Upper lobe of left lung (tissue), 6 donors: ENCODE measurements at regions not wholly inside any gene's neighbourhood (a gene's known extent, or its start where the extent isn't known, plus 50 kb on each side); places are given as distances from the start of the nearest gene placed in this dataset.

Source experiments
- ATAC-seq, 2 donors: fragments of 200-7000 bp; cut with Tn5 transposase; one replicate each; pipeline ENCODE4 v1.9.1; 2022; ENCODE audit warnings: mild to moderate bottlenecking in 2 of 2, moderate library complexity in 2 of 2; ENCODE audit not compliant: low FRiP score in 2 of 2
- DNase-seq, 2 donors: peaks; one replicate each; pipeline ENCODE4 v3.0.0-alpha.2; 2019 to 2020
- H3K27ac ChIP-seq, 4 donors: fragments of 200-600 bp; sonication (generic); one replicate each; pipeline ENCODE4 v1.5.1; 2016 to 2019
- H3K27me3 ChIP-seq, 4 donors: fragments of 200-600 bp; sonication (generic); one replicate each; pipeline ENCODE4 v1.5.1; 2017 to 2019
- H3K36me3 ChIP-seq, 4 donors: fragments of 200-600 bp; sonication (generic); one replicate each; pipeline ENCODE4 v1.5.1; 2016 to 2019
- H3K4me1 ChIP-seq, 4 donors: fragments of 200-600 bp; sonication (generic); one replicate each; pipeline ENCODE4 v1.5.1; 2018 to 2019
- H3K4me3 ChIP-seq, 4 donors: fragments of 200-600 bp; sonication (generic); one replicate each; pipeline ENCODE4 v1.5.1; 2017 to 2019; ENCODE audit warnings: mild to moderate bottlenecking in 2 of 4, moderate library complexity in 1 of 4
- H3K9me3 ChIP-seq, 4 donors: fragments of 200-600 bp; sonication (generic); one replicate each; pipeline ENCODE4 v1.5.1; 2018 to 2019
- EP300 ChIP-seq, 4 donors: sonication (generic); formaldehyde crosslinking; IDR thresholded peaks; one replicate each; pipeline ENCODE4 v1.5.1; 2017; ENCODE audit warnings: antibody characterized with exemption in 4 of 4, control low read depth in 2 of 4
- POLR2A ChIP-seq, 4 donors: fragments of 450-650 bp; IDR thresholded peaks; one replicate each; pipeline ENCODE4 v1.5.1; 2016 to 2017; ENCODE audit warnings: antibody characterized with exemption in 4 of 4, mild to moderate bottlenecking in 2 of 4
- POLR2AphosphoS5 ChIP-seq, 2 donors: sonication (generic); formaldehyde crosslinking; IDR thresholded peaks; one replicate each; pipeline ENCODE4 v1.5.1; 2017; ENCODE audit warnings: antibody characterized with exemption in 2 of 2
- WGBS, 2 donors: methylation state at CpG; one replicate each; pipeline ENCODE4 v1.1.5; 2017 to 2018; 5-methylcytosine and 5-hydroxymethylcytosine counted together
- TF ChIP-seq, protein P1 (sequence below), 6 experiments: fragments of 450-650 bp in 4 of 6; fragments of 200-600 bp in 2 of 6; sonication (generic) in 2 of 6; IDR thresholded peaks; one replicate each; pipeline ENCODE4 v1.5.1; 2016 to 2019; ENCODE audit warnings: antibody characterized with exemption in 6 of 6
- donor health status: DM: no; HTN: no; CAD: no; lungs with moderate emphysema.
- donor health status: DM: no; HTN: yes; CAD: no; lungs with severe emphysema.

DNA sequence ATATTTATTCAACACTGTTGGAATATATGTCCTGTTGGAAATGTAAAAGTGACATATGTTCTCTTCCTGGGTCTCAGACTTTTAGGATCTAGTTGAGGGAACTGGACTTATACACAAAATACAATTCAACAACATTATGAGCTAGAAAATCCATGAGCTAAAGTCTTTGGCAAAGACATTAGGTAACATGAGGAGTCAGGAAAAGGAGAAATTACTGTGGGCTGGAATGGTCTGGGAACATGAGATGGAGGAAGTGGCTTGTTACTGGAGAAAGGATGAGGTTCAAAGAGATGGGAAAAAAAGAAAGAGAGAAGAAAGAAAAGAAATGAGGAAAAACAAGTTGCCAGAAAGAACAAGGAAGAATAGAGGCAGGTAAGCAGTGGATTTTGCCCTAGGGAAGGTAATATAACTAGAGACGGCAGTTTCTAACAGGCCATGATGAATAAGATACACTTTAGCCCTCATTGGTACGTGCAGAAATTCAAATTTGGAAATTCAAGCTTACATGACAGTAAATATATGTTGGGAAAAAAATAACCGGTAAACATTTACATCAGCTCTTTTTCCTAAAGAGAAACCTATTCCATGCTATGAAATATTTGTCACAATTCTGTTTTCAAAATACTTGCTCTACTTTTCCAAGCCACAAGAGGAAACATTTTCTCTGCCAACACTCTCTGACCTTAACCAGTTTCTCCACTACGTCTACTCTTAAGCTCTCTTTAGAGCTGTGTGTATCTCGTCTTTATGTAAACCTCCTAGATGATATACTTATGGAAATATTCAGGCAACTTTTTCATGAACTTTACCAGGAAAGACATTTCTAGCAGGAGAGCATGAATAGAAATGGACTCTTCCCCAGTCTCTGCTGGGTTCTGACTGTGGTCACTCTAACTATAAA, 268.8 kb upstream of the BTG1 start:
- H3K9me3 ChIP-seq = no peaks in the 10 kb centered on the region
- H3K4me1 ChIP-seq = no peaks in the 10 kb centered on the region
- no peak overlapping the region for H3K27ac ChIP-seq
- H3K4me3 ChIP-seq = no peak overlapping the region
- no peaks in the 10 kb centered on the region for H3K27me3 ChIP-seq
- ATAC-seq (no peak), DNase-seq (no peak)
- WGBS, 2 donors = 71 to 75% methylated on average over 5 of the region's 5 CpGs
- H3K36me3 ChIP-seq = no peaks in the 10 kb centered on the region
- TF ChIP-seq POLR2AphosphoS5 (IDR thresholded peaks at IDR 0.05) (no peak), EP300 (IDR thresholded peaks at IDR 0.05) (no peak), POLR2A (IDR thresholded peaks at IDR 0.05) (no peak)
- TF ChIP-seq, protein P1, sequence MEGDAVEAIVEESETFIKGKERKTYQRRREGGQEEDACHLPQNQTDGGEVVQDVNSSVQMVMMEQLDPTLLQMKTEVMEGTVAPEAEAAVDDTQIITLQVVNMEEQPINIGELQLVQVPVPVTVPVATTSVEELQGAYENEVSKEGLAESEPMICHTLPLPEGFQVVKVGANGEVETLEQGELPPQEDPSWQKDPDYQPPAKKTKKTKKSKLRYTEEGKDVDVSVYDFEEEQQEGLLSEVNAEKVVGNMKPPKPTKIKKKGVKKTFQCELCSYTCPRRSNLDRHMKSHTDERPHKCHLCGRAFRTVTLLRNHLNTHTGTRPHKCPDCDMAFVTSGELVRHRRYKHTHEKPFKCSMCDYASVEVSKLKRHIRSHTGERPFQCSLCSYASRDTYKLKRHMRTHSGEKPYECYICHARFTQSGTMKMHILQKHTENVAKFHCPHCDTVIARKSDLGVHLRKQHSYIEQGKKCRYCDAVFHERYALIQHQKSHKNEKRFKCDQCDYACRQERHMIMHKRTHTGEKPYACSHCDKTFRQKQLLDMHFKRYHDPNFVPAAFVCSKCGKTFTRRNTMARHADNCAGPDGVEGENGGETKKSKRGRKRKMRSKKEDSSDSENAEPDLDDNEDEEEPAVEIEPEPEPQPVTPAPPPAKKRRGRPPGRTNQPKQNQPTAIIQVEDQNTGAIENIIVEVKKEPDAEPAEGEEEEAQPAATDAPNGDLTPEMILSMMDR (IDR thresholded peaks at IDR 0.05) = no peak

DNA sequence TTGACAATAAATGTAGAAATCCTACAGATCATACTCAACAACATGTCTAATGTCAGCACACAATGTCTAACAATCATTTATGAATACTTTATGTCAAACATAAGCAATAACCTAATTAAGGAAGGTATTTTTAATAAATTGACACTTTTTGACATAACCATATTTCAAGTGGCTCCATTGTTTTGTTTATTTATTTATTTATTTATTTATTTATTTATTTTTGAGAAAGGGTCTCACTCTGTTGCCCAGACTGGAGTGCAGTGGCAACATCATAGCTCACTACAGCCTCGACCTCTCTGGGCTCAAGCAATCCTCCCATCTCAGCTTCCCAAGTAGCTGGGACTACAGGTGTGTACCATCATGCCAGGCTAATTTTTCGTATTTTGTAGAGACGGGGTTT, 267.6 kb upstream of the BTG1 start:
- TF ChIP-seq EP300 (IDR thresholded peaks at IDR 0.05) (no peak), POLR2A (IDR thresholded peaks at IDR 0.05) (no peak), POLR2AphosphoS5 (IDR thresholded peaks at IDR 0.05) (no peak)
- TF ChIP-seq, protein P1 (IDR thresholded peaks at IDR 0.05) = no peak
- Histone ChIP-seq H3K27ac (no peak overlapping the region), H3K4me3 (no peak overlapping the region), H3K36me3 (no peaks in the 10 kb centered on the region), H3K9me3 (no peaks in the 10 kb centered on the region), H3K27me3 (no peaks in the 10 kb centered on the region), H3K4me1 (no peaks in the 10 kb centered on the region)
- ATAC-seq = no peak
- 98 to 99% methylated on average over 3 of the region's 3 CpGs for WGBS, 2 donors
- no peak for DNase-seq

DNA sequence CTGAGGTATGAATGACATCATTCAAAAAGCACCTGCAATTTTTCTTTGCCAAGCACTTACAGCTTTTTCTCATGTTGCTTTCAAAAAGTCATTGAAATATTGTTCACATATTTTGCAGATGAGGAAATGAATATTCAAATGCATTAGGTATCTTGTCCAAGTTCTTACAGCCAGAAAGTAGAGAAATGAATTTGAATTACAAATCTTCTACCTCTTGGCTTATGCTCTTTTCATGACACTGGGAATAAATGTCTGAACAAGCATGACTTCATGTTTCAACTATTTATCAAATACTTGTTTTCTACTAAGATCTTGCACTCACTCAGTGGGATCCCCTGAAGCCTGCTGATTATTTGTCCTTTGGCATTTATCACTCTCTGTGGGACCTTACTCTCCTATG, 267.2 kb upstream of the BTG1 start:
- no peaks in the 10 kb centered on the region for H3K9me3 ChIP-seq
- TF ChIP-seq POLR2A (IDR thresholded peaks at IDR 0.05) = no peak
- TF ChIP-seq, protein P1 (IDR thresholded peaks at IDR 0.05) = no peak
- TF ChIP-seq EP300 (IDR thresholded peaks at IDR 0.05) = no peak
- TF ChIP-seq POLR2AphosphoS5 (IDR thresholded peaks at IDR 0.05) = no peak
- no peak overlapping the region for H3K27ac ChIP-seq
- DNase-seq (no peak), ATAC-seq (no peak)
- H3K4me3 ChIP-seq = no peak overlapping the region
- no peaks in the 10 kb centered on the region for H3K36me3 ChIP-seq
- no peaks in the 10 kb centered on the region for H3K4me1 ChIP-seq
- no peaks in the 10 kb centered on the region for H3K27me3 ChIP-seq

- DNase-seq (no peak), ATAC-seq (no peak)
- H3K4me1 ChIP-seq = no peaks in the 10 kb centered on the region
- H3K27me3 ChIP-seq = no peaks in the 10 kb centered on the region
- no peak overlapping the region for H3K4me3 ChIP-seq
- WGBS, 2 donors = 62 to 84% methylated on average over 2 of the region's 2 CpGs
- H3K9me3 ChIP-seq = no peaks in the 10 kb centered on the region
- TF ChIP-seq EP300 (IDR thresholded peaks at IDR 0.05) = no peak
- TF ChIP-seq, protein P1 (IDR thresholded peaks at IDR 0.05) = no peak
- no peak for TF ChIP-seq POLR2AphosphoS5 (IDR thresholded peaks at IDR 0.05)
- no peak for TF ChIP-seq POLR2A (IDR thresholded peaks at IDR 0.05)
- no peaks in the 10 kb centered on the region for H3K36me3 ChIP-seq
- H3K27ac ChIP-seq = no peak overlapping the region
These were observed 266.0 kb upstream of the BTG1 start for GRCh38 chr12:92411687-92412086.
